HepG2 (cell line): ENCODE measurements at regions not wholly inside any gene's neighbourhood (a gene's known extent, or its start where the extent isn't known, plus 50 kb on each side); places are given as distances from the start of the nearest gene placed in this dataset.

Source experiments
- ATAC-seq: fragments of 200-7000 bp; cut with Tn5 transposase; 3 replicates; pipeline ENCODE4 v1.9.1; 2020; ENCODE audit warnings: mild to moderate bottlenecking, moderate library complexity
- BruUV-seq: library from RNA; stranded (reverse); fragments of 400-500 nt; replicated peaks from 2 replicates; lab custom pipeline; 2021; lab: Mats Ljungman, UMichigan
- CTCF ChIA-PET: fragments of 300-600 bp; formaldehyde crosslinking; extraction: SDS; loops from one replicate; lab custom pipeline; 2021; ENCODE audit warnings: low total read pairs, inconsistent platforms, low intra/inter-chr PET ratio; lab: Yijun Ruan, JAX
- POLR2A ChIA-PET: fragments of 350-600 bp; sonication (Branson Sonifier 250); formaldehyde crosslinking; loops from one replicate; lab custom pipeline; 2020; ENCODE audit warnings: antibody characterized with exemption, inconsistent platforms; lab: Yijun Ruan, JAX
- DNase-seq: peaks from one replicate; pipeline ENCODE4 v3.0.0-alpha.2; 2015; ENCODE audit warnings: low spot score
- FAIRE-seq: peaks from 3 replicates; lab custom pipeline; 2011; peaks lifted over from hg19 to GRCh38; lab: Jason Lieb, UNC
- H2AFZ ChIP-seq: one replicate; pipeline ENCODE4 v1.6.1; 2011; ENCODE audit warnings: low read length, inconsistent platforms
- H3K27ac ChIP-seq: fragments of 300-600 bp; 3 replicates; pipeline ENCODE4 v1.8.0; 2011; ENCODE audit warnings: mixed run types, mild to moderate bottlenecking, mixed read lengths, low read length, inconsistent platforms; ENCODE audit not compliant: insufficient read depth; ENCODE audit errors: extremely low read length
- H3K27me3 ChIP-seq, 2 experiments: fragments of 200-600 bp in 1 of 2; 2 replicates in 1 of 2; 3 replicates in 1 of 2; pipeline versions ENCODE4 v1.6.0 to v1.8.0; 2011; ENCODE audit warnings: low read length in 2 of 2, mild to moderate bottlenecking in 2 of 2, moderate library complexity in 2 of 2, inconsistent platforms in 1 of 2; ENCODE audit not compliant: insufficient read depth in 2 of 2, control insufficient read depth in 1 of 2
- H3K36me3 ChIP-seq, 2 experiments: fragments of 200-600 bp in 1 of 2; replicated peaks in 1 of 2; 2 replicates in 1 of 2; 3 replicates in 1 of 2; pipeline versions ENCODE4 v1.5.1 to v1.8.0; 2011; ENCODE audit warnings: low read length in 2 of 2, inconsistent platforms in 1 of 2; ENCODE audit not compliant: insufficient read depth in 2 of 2, control insufficient read depth in 1 of 2
- H3K4me1 ChIP-seq: 2 replicates; pipeline ENCODE4 v1.5.1; 2012; ENCODE audit warnings: low read length, inconsistent platforms; ENCODE audit not compliant: insufficient read depth
- H3K4me2 ChIP-seq: 2 replicates; pipeline ENCODE4 v1.6.0; 2011; ENCODE audit warnings: low read depth, low read length, inconsistent platforms
- H3K4me3 ChIP-seq, 3 experiments: fragments of 200-600 bp in 1 of 3; sonication (generic), shearing (Covaris generic) in 1 of 3; replicated peaks in 1 of 3; 2 replicates each; pipeline ENCODE4 v1.5.1; 2011 to 2016; ENCODE audit warnings: low read length in 3 of 3, inconsistent platforms in 2 of 3, low read depth in 2 of 3, mild to moderate bottlenecking in 2 of 3, control low read depth in 1 of 3, mixed read lengths in 1 of 3; ENCODE audit not compliant: insufficient read depth in 1 of 3
- H3K79me2 ChIP-seq: one replicate; pipeline ENCODE4 v1.6.1; 2011; ENCODE audit warnings: low read length, inconsistent platforms; ENCODE audit not compliant: insufficient read depth
- H3K9ac ChIP-seq: 2 replicates; pipeline ENCODE4 v1.6.0; 2011; ENCODE audit warnings: mild to moderate bottlenecking, low read depth, low read length, inconsistent platforms; ENCODE audit not compliant: insufficient read depth
- H3K9me3 ChIP-seq: 2 replicates; pipeline ENCODE4 v1.5.1; 2012; ENCODE audit warnings: mild to moderate bottlenecking, low read length
- H4K20me1 ChIP-seq: 2 replicates; pipeline ENCODE4 v1.6.0; 2011; ENCODE audit warnings: inconsistent platforms, mild to moderate bottlenecking, low read length, moderate library complexity; ENCODE audit not compliant: insufficient read depth
- ISX ChIP-seq: sonication (generic); formaldehyde crosslinking; conservative IDR thresholded peaks from 2 replicates; pipeline ENCODE4 v1.5.0; 2020; ENCODE audit warnings: missing genetic modification reagents
- NFIC ChIP-seq: IDR thresholded peaks from 2 replicates; pipeline ENCODE4 v1.6.1; 2012; ENCODE audit warnings: mild to moderate bottlenecking, low read length, inconsistent platforms
- SMC3 ChIP-seq: IDR thresholded peaks from 2 replicates; pipeline ENCODE4 v1.6.1; 2011; ENCODE audit warnings: low read length, improper control_type of control experiment
- STAT6 ChIP-seq: sonication (generic); formaldehyde crosslinking; IDR thresholded peaks from 2 replicates; pipeline ENCODE4 v1.4.0; 2020; ENCODE audit warnings: missing genetic modification reagents, mild to moderate bottlenecking, borderline replicate concordance
- ZNF383 ChIP-seq: sonication (generic); formaldehyde crosslinking; IDR thresholded peaks from 2 replicates; pipeline ENCODE4 v1.4.0; 2020; ENCODE audit warnings: missing genetic modification reagents, mild to moderate bottlenecking, borderline replicate concordance
- ZNF761 ChIP-seq: sonication (generic); formaldehyde crosslinking; conservative IDR thresholded peaks from 2 replicates; pipeline ENCODE4 v1.4.0; 2020; ENCODE audit warnings: mild to moderate bottlenecking, missing genetic modification reagents
- ZSCAN29 ChIP-seq: sonication (generic); formaldehyde crosslinking; conservative IDR thresholded peaks from 2 replicates; pipeline ENCODE4 v1.4.0; 2020; ENCODE audit warnings: mild to moderate bottlenecking, missing genetic modification reagents
- WGBS: methylation state at CpG from one replicate; pipeline ENCODE4 v1.1.6; 2017; ENCODE audit warnings: low lambda C conversion rate; 5-methylcytosine and 5-hydroxymethylcytosine counted together
- in situ Hi-C: cut with HindIII; loops from 2 replicates; pipeline ENCODE4 v1.10.0; 2017; ENCODE audit warnings: low pct_unique_long_range_greater_than_20kb; ENCODE audit not compliant: extremely low pct_ligation_motif_present
- intact Hi-C: fragments of 100-400 bp; cut with micrococcal nuclease; formaldehyde crosslinking; loops from one replicate; pipeline ENCODE4 v1.10.0; 2022; ENCODE audit not compliant: unreplicated experiment
- TF ChIP-seq, protein P1 (sequence below): sonication (generic); formaldehyde crosslinking; IDR thresholded peaks from 2 replicates; pipeline ENCODE4 v1.8.0; 2022; ENCODE audit warnings: missing genetic modification reagents, mild to moderate bottlenecking, moderate library complexity, borderline replicate concordance

- Histone ChIP-seq H3K9ac (no peak overlapping the region), H3K4me3 (no peak overlapping the region), H2AFZ (no peak overlapping the region), H3K27me3 (no peaks in the 10 kb centered on the region), H3K36me3 (no peaks in the 10 kb centered on the region), H3K27ac (no peak overlapping the region), H3K79me2 (no peaks in the 10 kb centered on the region), H3K4me2 (no peak overlapping the region), H3K4me1 (no peaks in the 10 kb centered on the region), H3K9me3 (no peaks in the 10 kb centered on the region), H4K20me1 (no peaks in the 10 kb centered on the region)
- FAIRE-seq (no peak), DNase-seq (no peak), ATAC-seq (no peak)
- ChIA-PET CTCF (no interaction called here), POLR2A (no interaction called here)
- BruUV-seq: no TSS peak
- in situ Hi-C loops (no loop called here), intact Hi-C loops (no loop called here)
- WGBS: 5% methylated on average over 1 of the region's 1 CpG
- TF ChIP-seq ISX (CRISPR knock-in tag) (no peak), STAT6 (CRISPR knock-in tag) (no peak), ZSCAN29 (CRISPR knock-in tag) (no peak), ZNF761 (CRISPR knock-in tag) (no peak), NFIC (no peak), SMC3 (no peak), ZNF383 (CRISPR knock-in tag) (no peak)
- TF ChIP-seq, protein P1, sequence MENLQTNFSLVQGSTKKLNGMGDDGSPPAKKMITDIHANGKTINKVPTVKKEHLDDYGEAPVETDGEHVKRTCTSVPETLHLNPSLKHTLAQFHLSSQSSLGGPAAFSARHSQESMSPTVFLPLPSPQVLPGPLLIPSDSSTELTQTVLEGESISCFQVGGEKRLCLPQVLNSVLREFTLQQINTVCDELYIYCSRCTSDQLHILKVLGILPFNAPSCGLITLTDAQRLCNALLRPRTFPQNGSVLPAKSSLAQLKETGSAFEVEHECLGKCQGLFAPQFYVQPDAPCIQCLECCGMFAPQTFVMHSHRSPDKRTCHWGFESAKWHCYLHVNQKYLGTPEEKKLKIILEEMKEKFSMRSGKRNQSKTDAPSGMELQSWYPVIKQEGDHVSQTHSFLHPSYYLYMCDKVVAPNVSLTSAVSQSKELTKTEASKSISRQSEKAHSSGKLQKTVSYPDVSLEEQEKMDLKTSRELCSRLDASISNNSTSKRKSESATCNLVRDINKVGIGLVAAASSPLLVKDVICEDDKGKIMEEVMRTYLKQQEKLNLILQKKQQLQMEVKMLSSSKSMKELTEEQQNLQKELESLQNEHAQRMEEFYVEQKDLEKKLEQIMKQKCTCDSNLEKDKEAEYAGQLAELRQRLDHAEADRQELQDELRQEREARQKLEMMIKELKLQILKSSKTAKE (CRISPR knock-in tag): no peak
Measured at GRCh38 chr5:62182802-62183201, 123.2 kb upstream of the KIF2A start.
